ENCODE measurements at regions not wholly inside any gene's neighbourhood (a gene's known extent, or its start where the extent isn't known, plus 50 kb on each side); places are given as distances from the start of the nearest gene placed in this dataset.

GRCh38 chr2:240240781-240241180 lies 100.3 kb upstream of the OTOS start (continued):
- TF ChIP-seq CHD7 (IDR thresholded peaks at IDR 0.05; ENCODE audit: insufficient replicate concordance, low read length): no peak
- TF ChIP-seq SIRT6 (IDR thresholded peaks at IDR 0.05; ENCODE audit: low read length): no peak
- TF ChIP-seq JUND (IDR thresholded peaks at IDR 0.05; ENCODE audit: low read length): no peak
- TF ChIP-seq KDM4A (IDR thresholded peaks at IDR 0.05; ENCODE audit: low read depth, low read length, severe bottlenecking): no peak

All from H1 (cell line).